Heart right ventricle (tissue), 16 donors: ENCODE measurements at regions not wholly inside any gene's neighbourhood (a gene's known extent, or its start where the extent isn't known, plus 50 kb on each side); places are given as distances from the start of the nearest gene placed in this dataset.
A peak's percentile ranks its signal among the peaks of the same experiment; 100 is the strongest.

Experiments used
- ATAC-seq, 8 donors: fragments of 200-7000 bp; cut with Tn5 transposase; one replicate each; pipeline ENCODE4 v1.9.1; 2020; ENCODE audit warnings: mild to moderate bottlenecking in 8 of 8, moderate library complexity in 8 of 8, moderate number of reproducible peaks in 1 of 8
- DNase-seq, 2 donors: peaks; one replicate each; pipeline ENCODE4 v3.0.0-alpha.2; 2020
- H3K27ac ChIP-seq, 10 donors: fragments of 200-600 bp; sonication (generic) in 2 of 10; one replicate each; pipeline versions ENCODE4 v1.5.0 to v1.8.0; 2020 to 2022; ENCODE audit warnings: mild to moderate bottlenecking in 3 of 10
- H3K27me3 ChIP-seq, 7 donors: fragments of 200-600 bp; one replicate each; pipeline ENCODE4 v1.8.0; 2021 to 2022; ENCODE audit warnings: mild to moderate bottlenecking in 2 of 7
- H3K36me3 ChIP-seq, 9 donors: fragments of 200-600 bp; sonication (generic) in 1 of 9; one replicate each; pipeline versions ENCODE4 v1.5.0 to v1.8.0; 2020 to 2022; ENCODE audit warnings: mild to moderate bottlenecking in 2 of 9
- H3K4me1 ChIP-seq, 9 donors: fragments of 200-600 bp; sonication (generic) in 1 of 9; one replicate each; pipeline versions ENCODE4 v1.5.0 to v1.8.0; 2020 to 2022; ENCODE audit warnings: mild to moderate bottlenecking in 4 of 9
- H3K4me3 ChIP-seq, 10 donors: fragments of 200-600 bp; sonication (generic) in 2 of 10; one replicate each; pipeline versions ENCODE4 v1.5.0 to v1.8.0; 2020 to 2022; ENCODE audit warnings: mild to moderate bottlenecking in 7 of 10, moderate library complexity in 2 of 10
- H3K9me3 ChIP-seq, 11 donors: fragments of 200-600 bp in 10 of 11; sonication (generic) in 2 of 11; one replicate each; pipeline versions ENCODE4 v1.5.0 to v1.8.0; 2013 to 2022; ENCODE audit warnings: mild to moderate bottlenecking in 2 of 11, control low read depth in 1 of 11, moderate library complexity in 1 of 11
- WGBS, 2 donors: extraction: QIAGEN DNeasy Blood & Tissue Kit; methylation state at CpG; one replicate each; pipeline ENCODE4 v1.1.7; 2013; ENCODE audit warnings: inconsistent platforms in 1 of 2; 5-methylcytosine and 5-hydroxymethylcytosine counted together
- intact Hi-C, 10 donors: fragments of 100-400 bp; cut with DNase I; formaldehyde crosslinking; loops; one replicate each; pipeline versions ENCODE4 v1.11.1 to v1.14.2; 2022
- TF ChIP-seq, protein P1 (sequence below), 9 donors: fragments of 200-600 bp; sonication (generic) in 2 of 9; IDR thresholded peaks; one replicate each; pipeline versions ENCODE4 v1.5.0 to v1.8.0; 2021 to 2022; ENCODE audit warnings: antibody characterized with exemption in 9 of 9, mild to moderate bottlenecking in 5 of 9, moderate library complexity in 1 of 9
- donor health status: Arrhythmogenic right ventricular cardiomyopathy.
- donor health status: ischemic (EF 13 %, LVEDD 7.1; RV severe dilation, severe dysfunction).
- donor health status: healthy with polysubstance abuse.
- donor health status: DM: no; HTN: yes; CAD: no.
- donor health status: DM: no; HTN: no; CAD: no.
- donor health status: ischemic (EF 25% LVEDD 6.9; RV normal size, moderate dysfunction).
- donor health status: ischemic (EF 25% LVEDD 5.7; RV mildly dilated, moderate dysfunction).
- donor health status: healthy.
- donor health status: DM: yes; HTN: yes; CAD: no.
- donor health status: Ischemic cardiomyopathy.
- donor health status: ischemic (EF 35%, LVEDD 5.7; RV mildly dilated, moderate dysfunction).
- donor health status: nonischemic (EF 11% LVEDD 7.7; RV severe dilation, severe dysfunction).
- donor health status: DM: yes; HTN: yes; CAD: no.
- donor health status: PGD.
- donor health status: ischemic (EF 29% LVEDD 5.4; RV normal size, mild dysfunction).
- donor health status: nonischemic (EF 23%, LVEDD 6.1; RV moderate dilation, normal function).

DNA sequence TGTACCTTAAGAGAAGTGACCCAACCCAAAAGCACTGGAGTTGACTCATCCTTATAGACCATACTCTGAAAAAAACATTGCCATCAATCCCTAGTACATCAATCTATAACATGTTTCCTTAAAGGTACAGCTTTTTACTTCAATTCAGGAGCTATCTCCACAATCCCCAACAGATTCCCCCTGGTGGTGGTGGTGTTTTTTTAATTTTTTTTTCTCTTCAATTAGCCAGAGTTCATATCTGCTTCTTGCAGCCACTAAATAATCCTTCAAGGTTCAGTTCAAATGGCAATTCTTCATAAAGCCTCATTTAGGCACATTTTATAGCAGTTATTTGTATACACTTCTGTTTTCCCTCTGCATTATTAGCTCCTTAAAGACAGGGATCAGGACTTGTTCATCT is 60.7 kb upstream of the KDR start:
- Histone ChIP-seq H3K4me1 (peaks cover 0 to 60% (median 34%) of the 10 kb centered on the region in 9 donors), H3K36me3 (no peaks in the 10 kb centered on the region), H3K27ac (peak overlapping the region in 6 of 10 donors; percentile 2 to 72 (median 54)), H3K27me3 (no peaks in the 10 kb centered on the region), H3K9me3 (peaks cover 0 to 8% (median 0%) of the 10 kb centered on the region in 11 donors), H3K4me3 (no peak overlapping the region)
- TF ChIP-seq, protein P1, sequence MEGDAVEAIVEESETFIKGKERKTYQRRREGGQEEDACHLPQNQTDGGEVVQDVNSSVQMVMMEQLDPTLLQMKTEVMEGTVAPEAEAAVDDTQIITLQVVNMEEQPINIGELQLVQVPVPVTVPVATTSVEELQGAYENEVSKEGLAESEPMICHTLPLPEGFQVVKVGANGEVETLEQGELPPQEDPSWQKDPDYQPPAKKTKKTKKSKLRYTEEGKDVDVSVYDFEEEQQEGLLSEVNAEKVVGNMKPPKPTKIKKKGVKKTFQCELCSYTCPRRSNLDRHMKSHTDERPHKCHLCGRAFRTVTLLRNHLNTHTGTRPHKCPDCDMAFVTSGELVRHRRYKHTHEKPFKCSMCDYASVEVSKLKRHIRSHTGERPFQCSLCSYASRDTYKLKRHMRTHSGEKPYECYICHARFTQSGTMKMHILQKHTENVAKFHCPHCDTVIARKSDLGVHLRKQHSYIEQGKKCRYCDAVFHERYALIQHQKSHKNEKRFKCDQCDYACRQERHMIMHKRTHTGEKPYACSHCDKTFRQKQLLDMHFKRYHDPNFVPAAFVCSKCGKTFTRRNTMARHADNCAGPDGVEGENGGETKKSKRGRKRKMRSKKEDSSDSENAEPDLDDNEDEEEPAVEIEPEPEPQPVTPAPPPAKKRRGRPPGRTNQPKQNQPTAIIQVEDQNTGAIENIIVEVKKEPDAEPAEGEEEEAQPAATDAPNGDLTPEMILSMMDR (IDR thresholded peaks at IDR 0.05): peak in 4 of 9 donors; percentile 8 to 31 (median 12)
- intact Hi-C loops: loop anchor here in 4 of 10 donors (5.0 to 10.0 kb wide), 6 partner anchors 61 to 181 kb away; partner anchors contain the start of gene KDR (in 1 of the 4)
- DNase-seq: no peak
- ATAC-seq: no peak

DNA sequence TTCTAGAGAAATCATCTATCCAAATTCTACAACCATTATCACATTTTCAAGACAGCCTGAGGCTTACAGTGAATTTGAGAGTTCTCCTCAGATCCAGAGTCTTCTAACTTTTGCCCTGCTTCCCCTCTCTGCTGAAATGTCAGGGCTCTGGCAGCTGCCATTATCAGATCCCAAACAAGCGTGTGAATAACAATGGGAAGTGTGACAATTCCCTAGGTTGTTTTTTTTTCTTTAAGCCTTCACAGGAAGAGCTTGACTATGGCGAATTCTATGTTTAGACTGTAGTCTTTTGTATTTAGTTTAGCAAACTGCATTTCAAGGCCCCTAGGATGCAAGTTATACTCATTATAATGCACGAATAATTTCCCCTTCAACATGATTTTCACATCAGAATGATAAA is 61.3 kb upstream of the KDR start:
- H3K27me3 ChIP-seq: no peaks in the 10 kb centered on the region
- no peak overlapping the region for H3K4me3 ChIP-seq
- 27 to 44% methylated on average over 3 of the region's 3 CpGs for WGBS, 2 donors
- peaks cover 0 to 54% (median 29%) of the 10 kb centered on the region in 9 donors for H3K4me1 ChIP-seq
- H3K36me3 ChIP-seq: no peaks in the 10 kb centered on the region
- ATAC-seq (peak in 6 of 8 donors; percentile 46 to 81 (median 70)), DNase-seq (peak in 1 of 2 donors; percentile 12)
- peaks cover 0 to 14% (median 0%) of the 10 kb centered on the region in 11 donors for H3K9me3 ChIP-seq
- H3K27ac ChIP-seq: peak overlapping the region in 7 of 10 donors; percentile 38 to 72 (median 46)
- TF ChIP-seq, protein P1 (IDR thresholded peaks at IDR 0.05): no peak
- intact Hi-C loops: loop anchor here in 4 of 10 donors (5.0 to 10.0 kb wide), 6 partner anchors 62 to 182 kb away; partner anchors contain the start of gene KDR (in 1 of the 4)

DNA sequence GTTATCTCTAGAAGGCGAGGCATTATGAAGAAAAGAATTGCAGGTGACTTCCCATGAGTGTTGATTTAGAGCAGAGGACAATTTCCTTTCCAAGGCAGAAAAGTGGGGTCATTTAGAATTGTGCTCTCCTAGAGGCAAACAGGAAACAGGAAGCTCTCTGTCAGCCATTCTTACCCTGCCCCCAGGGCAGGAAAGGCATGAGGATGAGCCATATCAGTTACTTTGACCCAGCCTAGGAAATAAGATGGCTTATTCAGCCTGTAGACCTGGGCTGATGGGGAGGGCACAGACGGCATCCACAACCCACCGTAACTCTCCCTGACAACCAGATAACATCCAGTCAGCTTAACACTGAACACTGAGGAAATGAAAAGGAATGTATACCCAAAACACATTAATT is 88.8 kb upstream of the KDR start:
- peak in 6 of 8 donors; percentile 27 to 82 (median 55) for ATAC-seq
- no peak for DNase-seq
- intact Hi-C loops: loop anchor here in 1 of 10 donors (10.0 kb wide), 1 partner anchor 81 kb away; no protein-coding TSS in a partner anchor
- Histone ChIP-seq H3K4me3 (no peak overlapping the region), H3K36me3 (no peaks in the 10 kb centered on the region), H3K27me3 (no peaks in the 10 kb centered on the region), H3K27ac (peak overlapping the region in 3 of 10 donors; percentile 12 to 40 (median 17)), H3K9me3 (peaks cover 0 to 10% (median 0%) of the 10 kb centered on the region in 11 donors), H3K4me1 (peaks cover 0 to 19% (median 8%) of the 10 kb centered on the region in 9 donors)
- 38 to 47% methylated on average over 3 of the region's 3 CpGs for WGBS, 2 donors
- TF ChIP-seq, protein P1 (IDR thresholded peaks at IDR 0.05): no peak

DNA sequence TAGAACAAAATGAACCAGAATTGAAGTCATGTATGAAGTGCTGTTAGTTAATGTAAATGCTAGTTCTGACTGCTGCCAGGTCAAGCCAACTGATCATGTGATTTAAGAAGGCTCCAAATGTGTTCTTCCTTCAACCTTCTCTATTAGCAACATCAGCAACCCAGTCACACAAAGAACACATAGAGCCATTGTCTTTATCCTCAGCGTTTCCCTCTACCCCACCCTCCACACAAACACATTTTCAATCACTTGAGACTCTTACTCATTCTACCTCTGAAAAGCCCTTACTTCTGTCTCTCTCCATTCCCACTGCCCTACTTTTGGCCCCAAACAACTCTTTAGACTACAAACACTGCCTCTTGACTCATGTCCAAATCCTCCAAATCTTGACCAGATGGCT is 89.7 kb upstream of the KDR start:
- ATAC-seq (no peak), DNase-seq (no peak)
- 57 to 61% methylated on average over 1 of the region's 1 CpG for WGBS, 2 donors
- peaks cover 0 to 19% (median 8%) of the 10 kb centered on the region in 9 donors for H3K4me1 ChIP-seq
- TF ChIP-seq, protein P1 (IDR thresholded peaks at IDR 0.05): no peak
- no peaks in the 10 kb centered on the region for H3K27me3 ChIP-seq
- H3K4me3 ChIP-seq: no peak overlapping the region
- intact Hi-C loops: loop anchor here in 1 of 10 donors (10.0 kb wide), 1 partner anchor 80 kb away; no protein-coding TSS in a partner anchor
- no peaks in the 10 kb centered on the region for H3K36me3 ChIP-seq
- H3K9me3 ChIP-seq: peaks cover 0 to 4% (median 0%) of the 10 kb centered on the region in 11 donors
- H3K27ac ChIP-seq: peak overlapping the region in 1 of 10 donors; percentile 27
